NCI-H2029 treated with DMSO at 0.1 percent for 48 hours (cell line): ENCODE measurements at regions not wholly inside any gene's neighbourhood (a gene's known extent, or its start where the extent isn't known, plus 50 kb on each side); places are given as distances from the start of the nearest gene placed in this dataset.

Experiments used
- DNase-seq: peaks from one replicate; lab custom pipeline; 2025; lab: John Stamatoyannopoulos, UW

DNA sequence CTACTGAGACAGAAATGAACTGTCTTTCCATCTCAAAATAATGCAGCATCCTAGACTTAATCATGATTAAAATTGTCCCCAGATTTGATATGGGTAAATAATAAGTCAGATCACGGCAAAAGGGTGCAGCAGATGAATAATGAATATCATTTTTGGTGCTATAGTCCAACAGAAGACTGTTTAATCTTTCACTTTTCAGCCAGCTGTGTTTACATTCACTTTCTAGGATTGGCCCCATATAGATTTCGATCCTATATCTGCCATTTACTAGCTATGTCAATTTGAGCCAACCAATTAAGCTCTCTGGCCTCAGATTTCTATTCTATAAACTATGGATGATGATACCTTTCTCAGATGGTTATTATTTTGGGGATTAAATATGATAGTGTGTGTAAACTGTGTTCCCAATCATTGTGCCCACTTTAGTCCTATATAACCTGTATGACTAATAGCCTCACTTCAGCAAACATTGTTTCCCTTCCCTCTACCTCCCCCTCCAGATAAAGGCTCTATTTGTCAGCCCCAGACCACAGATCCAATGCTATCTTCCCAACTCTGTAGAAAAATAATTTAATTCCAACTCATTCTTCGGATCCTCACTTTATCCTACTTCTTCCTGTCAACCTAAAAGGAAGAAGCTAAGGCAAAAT lies 53.6 kb upstream of the NT5E start:
- no peak for DNase-seq

DNA sequence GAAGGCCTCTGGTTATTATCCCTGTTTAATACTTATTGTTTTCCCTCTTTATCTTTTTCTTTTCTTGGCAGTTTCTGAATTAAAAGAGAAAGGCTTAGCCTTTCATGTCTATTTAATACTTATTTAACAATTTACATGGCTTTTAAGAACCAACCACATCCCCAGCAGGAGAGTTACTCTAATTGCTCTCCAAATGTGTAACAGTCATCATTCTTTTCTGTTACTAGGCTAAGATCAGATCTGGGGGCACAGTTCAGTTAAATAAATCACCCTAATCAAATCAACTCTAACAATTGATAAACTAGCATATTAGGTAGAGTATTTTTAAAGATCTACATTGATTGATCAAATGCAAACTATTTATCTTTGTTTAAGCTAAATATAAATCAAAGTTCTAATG lies 54.1 kb upstream of the NT5E start:
- no peak for DNase-seq

DNA sequence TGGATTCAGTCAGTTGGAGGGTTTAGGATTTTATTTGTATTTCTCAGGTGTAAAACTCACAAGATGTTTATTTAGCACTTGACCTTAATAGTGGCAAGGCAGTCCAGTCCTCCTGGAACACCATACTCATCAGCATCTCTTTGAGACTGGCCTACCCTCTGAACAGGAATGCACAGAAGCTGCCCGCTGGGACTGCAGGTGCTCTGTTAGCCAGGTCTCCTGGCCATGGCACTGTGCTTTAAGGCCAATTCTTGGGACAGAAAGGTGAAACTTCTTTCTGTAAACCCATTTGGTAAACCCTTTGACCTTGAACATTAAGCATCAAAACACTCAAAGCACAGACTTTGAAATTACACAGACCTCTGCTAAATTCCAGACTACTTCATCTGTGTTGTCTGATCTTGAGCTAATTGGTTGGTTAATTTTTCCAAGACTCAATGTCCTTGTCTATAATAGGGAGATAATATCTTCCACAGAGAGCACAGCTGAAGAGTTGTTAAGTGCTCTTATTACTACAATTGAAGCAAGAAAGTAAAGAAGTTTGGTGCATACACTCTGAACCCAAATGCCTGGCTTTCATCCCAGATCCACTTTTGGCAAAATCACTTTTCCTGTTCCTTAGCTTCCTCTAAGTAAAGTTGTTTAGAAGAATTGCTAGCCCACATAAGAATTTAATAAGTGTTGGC lies 54.9 kb upstream of the NT5E start:
- no peak for DNase-seq

DNA sequence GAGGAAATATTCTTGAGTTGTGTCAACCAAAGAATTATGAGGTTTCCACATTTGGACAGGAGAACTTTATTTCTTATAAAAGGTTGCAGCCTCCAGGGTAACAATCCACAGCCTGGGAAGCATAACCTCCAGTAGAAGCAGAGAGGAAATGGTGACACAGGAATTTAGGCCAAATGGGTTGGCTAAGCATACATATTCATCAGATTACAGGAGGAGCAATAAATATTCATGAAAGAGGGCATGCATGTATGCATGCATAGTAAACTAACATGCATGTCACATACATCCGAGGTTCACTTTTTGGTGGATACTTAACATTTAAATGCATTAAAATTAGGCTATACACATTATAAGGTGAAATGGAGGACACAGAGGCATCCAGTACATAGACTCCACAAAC lies 55.7 kb upstream of the NT5E start:
- no peak for DNase-seq

DNA sequence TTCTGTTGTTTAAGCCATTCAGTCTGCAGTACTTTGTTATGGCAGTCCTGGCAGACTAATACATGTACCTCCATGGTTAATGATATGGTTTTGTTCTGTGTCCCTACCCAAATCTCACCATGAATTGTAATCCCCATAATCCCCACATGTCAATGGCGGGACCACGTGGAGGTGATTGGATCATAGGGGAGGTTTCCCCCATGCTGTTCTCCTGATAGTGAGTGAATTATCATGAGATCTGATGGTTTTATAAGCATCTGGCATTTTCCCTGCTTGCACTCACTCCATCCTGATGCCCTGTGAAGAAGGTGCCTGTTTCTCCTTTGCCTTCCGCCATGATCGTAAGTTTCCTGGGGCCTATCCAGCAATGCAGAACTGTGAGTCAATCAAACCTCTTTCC lies 57.5 kb upstream of the NT5E start:
- no peak for DNase-seq

DNA sequence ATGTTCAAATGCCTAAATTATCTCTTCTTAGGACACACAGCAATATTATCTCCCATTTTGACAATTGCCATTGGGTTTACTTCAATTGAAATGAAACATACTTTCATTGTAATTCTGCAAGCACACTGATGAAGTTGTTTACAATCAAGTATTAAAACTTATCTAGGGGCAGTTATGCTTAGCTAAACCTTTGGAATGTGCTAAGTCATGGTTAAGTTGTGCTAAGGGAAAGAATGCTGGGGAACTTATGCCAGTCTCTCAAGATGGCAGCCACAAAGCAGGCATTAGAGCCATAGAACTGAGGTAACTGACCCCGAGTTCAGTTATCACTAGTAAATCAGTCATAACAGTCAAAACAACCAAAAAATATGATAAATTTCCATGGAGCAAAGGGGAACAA lies 59.1 kb upstream of the NT5E start:
- DNase-seq = no peak

DNA sequence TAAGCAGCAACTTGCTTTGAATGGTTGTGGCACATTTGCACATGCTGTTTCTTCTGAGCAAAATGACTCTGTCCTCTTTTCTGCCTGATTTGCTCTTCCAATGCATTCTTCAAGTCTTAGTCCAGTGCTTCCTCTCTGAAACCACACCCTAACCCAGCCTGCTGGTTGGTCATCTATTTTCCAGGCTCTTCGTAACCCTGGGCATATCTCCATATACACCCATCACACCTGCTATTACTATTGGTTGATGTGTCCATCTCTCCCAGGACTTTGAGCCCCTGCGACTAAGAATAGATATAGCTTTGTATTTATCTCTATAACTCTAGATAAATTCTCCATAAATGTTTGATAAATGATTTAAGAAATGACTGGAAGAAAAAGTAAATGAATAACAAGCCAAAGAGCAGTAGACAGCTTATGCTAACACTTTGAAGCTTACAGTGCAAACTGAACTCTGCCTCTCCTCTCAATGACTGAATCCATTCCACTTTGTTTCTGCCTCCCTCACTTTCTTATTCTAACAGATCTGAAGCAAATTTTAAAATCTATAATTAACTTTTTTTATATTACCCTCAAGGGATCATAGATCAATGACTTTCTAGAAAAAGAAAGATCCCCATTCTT lies 59.7 kb upstream of the NT5E start:
- no peak for DNase-seq

DNA sequence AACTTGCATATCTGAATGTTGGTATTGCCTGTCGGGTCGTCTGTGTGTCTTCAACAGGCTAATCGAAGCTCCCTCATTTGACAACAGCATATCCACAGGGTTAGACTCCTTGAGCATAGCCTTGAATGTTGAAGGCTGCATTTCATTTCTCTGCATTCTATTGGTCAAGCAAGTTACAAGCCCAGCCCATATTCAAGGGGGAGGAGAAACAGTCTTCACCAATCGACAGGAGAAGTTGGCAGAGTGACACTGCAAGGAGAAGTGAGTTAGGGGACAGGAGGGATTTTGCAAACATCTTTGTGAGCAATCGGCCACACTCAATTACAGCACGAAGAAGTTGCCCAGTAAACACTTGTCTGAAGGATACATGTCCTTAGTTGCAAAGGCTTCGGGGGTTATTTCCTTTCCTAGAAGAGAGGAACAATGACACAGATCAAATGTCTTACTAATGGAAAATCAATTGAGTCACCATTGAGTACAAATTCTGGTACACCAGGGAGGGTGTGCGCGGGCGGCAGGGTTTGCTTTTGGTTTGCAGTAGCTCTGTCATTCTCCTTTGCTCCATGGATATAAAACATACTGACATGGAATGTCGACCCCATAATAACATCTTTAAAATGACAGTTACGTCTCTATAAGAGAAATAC lies 60.6 kb upstream of the NT5E start:
- no peak for DNase-seq

DNA sequence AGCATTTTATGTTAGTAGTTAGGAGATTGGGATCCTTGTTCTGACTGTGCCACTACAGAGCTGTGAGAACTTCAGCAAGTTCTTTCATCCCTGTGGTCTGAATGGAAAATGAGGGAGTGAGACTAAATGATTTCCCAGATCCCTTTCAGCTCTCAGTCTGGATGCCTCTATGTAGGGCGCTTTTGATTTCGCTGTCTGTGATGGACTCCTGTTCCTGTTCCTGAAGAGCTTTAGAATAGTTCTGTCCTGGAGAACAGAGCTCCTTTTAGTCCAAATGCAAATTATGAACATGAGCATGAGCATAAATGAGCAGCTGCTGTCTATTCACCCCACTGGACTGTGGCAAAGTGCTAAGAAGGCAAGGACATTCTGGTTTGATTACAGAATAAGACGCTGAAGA lies 61.4 kb upstream of the NT5E start:
- no peak for DNase-seq

DNA sequence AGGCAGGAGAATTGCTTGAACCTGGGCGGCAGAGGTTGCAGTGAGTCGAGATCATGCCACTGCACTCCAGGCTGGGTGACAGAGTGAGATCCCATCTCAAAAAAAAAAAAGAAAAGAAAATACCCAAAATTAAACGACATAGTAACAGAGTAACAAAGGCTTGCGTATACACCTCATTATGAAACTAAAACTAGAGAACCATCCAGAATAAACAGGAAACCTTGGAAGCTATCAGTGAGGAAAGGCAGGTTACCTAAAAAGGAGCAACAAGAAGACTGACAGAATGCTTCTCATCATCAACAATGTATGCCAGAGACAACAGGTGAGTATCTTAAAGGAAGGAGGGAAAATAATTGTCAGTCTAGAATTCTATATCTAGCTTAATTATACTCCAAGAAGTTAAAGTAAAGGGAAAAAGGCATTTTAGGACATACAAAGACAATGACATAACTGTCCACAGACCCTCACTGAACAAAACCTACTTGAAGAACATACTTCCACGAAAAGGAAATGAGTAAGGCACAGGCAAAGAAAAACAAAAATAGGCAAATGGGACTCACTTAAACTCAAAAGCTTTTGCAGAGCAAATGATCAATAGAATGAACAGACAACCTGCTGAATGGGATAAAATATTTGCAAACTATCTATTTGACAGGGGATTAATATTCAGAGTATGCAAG lies 64.1 kb upstream of the NT5E start:
- DNase-seq = no peak

DNA sequence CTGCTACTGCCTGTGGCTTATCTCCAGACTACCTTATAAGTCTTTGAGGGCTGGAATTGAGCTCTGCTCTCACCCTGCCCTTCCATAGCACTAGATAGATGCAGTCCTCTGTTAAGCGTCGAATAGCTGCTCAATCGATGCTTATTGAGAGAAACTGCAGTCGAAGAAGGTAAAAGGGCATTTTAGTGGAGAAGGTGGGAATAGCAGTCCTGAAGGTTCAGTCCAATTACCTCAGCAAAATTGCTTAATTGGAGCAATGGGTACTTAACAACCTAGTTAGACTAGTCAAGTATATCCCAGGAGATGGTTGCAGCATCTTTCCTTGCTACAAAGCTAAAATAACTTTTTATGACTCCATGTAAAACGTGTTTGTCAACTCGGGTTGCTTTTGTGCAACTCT lies 66.8 kb upstream of the NT5E start:
- DNase-seq = no peak

DNA sequence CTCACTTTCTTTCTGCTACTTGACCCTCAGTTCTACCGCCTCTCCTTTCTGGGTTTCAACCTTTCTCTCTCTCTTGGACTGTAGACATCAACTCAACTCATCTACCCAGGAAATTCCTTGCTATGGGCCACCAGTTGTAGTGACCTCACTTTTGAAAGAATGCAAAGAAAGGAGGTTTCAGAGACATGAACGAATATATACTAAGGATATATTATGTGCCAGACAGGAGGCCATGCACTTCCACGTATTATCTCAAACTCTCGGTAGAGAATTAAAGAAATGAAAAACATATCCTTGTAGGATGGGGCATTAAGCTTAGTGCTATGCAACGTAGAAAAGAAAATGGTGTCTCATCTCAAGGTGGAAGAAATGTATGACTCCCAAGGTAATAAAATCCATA lies 67.3 kb upstream of the NT5E start:
- DNase-seq = no peak

DNA sequence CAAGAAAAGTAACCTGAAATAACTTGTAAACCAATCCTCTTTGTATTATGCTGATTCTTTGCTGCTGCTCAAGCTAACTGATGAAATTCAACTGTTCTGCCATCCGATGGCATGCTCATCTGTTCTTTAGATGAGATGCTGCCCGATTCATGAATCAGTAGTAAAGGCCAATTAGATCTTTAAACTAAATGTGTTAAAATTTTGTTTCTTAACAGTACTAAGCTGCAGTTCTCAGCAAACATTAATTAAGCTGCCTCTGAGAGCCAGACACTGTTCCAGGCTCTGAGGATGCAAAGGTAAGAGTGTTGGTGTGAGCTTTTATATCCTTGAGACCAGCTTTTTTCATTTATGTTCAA lies 77.0 kb upstream of the NT5E start:
- DNase-seq = no peak

DNA sequence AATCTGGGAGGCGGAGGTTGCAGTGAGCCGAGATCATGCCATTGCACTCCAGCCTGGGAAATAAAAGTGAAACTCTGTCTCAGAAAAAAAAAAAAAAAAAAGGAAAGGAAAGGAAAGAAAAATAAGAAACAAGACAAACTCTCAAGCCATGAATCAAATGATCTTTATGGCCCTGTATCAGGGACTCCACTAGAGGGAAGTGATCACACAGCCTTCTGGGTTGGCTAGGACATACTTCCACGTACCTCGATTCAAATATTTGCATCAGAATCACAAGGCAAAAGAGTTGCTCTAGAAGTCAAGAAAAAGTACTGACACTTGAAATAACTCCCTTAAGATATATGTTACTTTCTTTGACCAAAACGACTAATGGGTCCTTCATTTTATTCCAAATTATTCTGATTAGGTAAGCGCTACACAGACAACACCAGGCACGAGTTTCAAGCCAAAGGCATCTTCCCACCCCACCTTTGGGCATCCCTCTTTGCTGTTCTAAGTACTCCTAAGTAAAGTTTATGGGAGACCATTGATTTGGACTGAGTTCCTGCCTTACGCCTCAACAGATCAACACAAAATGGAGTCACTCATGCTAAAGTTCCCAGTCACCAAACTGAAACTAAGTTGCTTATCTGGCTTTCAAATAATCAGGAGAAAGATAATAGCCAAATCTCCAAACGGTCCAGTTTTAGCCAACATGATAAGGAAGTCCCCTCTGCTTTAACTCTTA lies 77.5 kb upstream of the NT5E start:
- no peak for DNase-seq

DNA sequence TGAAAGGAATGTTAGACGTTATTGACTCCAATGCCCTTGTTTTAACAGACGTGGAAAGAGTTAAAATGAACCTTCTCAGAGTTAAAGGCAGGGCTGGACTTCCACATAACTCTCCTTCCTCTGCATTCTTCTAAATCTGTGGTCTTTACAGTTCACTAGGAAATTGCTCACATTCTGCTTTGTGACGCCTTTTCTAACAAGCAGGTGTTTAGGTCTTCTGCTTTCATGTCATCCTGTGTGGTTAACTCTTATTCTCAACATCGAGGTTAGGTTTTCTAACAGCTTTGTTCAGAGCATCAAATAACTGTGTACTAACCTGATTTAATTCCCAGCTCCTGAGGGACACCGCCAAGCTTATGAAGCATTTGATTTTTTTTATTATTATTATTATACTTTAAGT lies 81.3 kb upstream of the NT5E start:
- DNase-seq = no peak

DNA sequence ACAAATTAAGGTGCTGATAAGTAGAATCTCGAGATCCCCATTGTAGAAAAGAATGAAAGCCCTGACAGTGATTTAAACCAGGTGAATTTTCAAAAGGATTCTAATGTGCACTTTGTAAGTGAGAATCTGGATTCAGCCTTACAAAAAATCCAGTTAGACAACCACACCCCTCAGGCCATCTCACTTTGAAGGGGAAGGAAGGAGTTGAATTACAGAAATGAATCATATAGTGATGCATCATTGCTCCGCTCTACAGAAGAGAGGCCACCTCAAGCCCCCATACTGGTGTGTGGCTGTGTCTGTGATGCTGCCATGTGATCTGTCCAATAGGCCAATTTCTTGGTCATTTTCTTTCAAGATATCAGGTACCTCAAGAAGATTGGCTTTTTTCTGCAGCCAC lies 85.5 kb upstream of the NT5E start:
- DNase-seq = no peak

DNA sequence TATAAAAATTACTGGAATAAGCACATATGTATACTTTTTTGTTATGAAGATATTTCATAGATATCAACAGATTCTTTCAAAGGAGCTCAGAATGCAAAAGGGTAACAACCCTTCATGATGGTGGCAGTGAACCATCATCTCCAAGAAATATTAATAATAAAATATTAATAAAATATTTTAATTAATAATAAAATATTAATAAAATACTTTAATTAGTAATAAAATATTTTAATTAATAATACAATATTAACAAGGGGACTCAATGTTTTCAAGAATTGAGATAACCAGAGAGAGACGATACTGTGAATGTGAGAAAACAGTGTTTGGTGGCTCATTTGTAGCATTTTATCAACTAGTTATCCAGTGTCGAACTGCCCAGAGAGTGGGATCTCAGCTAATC lies 86.0 kb upstream of the NT5E start:
- no peak for DNase-seq

DNA sequence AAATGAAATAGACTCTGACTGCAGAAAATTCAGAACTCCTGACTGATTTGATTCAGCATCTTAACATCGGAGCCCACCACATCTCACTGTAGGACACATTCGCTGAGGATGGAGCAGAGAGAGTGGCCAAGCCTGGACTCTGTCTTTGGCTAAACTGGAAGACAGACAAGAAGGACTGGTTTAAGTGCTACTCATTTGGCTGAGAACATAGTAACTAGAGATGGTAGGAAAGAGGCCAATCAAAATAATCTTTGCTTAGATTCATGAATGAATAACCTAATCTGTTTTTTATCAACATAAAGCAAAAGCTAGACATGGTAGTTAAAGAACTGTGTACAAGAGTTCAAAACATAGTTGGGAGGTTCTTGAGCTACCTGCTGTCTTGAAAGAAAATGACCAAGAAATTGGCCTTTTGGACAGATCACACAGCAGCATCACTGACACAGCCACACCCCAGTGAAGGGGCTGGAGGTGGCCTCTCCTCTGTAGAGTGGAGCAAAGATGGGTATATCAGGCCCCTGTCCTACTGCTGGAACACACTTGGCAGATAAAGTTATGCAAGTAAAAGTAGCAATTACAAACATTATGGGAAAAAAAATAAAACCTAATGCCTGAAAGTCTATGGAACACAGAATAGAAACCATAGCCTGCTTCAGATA lies 87.1 kb upstream of the NT5E start:
- no peak for DNase-seq

DNA sequence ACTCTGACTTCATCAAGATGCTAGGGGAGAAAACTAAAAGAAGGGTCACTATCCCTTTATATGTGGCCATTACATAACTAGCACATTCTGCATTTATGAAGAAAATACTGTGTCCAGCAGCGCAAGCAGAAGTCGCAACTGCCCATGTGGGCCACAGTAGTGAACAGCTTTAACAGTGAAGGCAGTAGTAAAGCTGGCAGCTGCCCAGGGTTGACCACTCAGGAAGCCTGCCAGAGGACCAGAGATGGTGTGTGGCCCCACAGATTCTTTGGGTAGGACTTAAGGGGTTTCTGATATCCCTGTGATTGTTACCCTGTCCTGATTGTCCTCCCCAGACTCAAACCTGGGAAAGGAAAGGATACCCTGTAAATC lies 88.3 kb upstream of the NT5E start:
- DNase-seq = no peak

DNA sequence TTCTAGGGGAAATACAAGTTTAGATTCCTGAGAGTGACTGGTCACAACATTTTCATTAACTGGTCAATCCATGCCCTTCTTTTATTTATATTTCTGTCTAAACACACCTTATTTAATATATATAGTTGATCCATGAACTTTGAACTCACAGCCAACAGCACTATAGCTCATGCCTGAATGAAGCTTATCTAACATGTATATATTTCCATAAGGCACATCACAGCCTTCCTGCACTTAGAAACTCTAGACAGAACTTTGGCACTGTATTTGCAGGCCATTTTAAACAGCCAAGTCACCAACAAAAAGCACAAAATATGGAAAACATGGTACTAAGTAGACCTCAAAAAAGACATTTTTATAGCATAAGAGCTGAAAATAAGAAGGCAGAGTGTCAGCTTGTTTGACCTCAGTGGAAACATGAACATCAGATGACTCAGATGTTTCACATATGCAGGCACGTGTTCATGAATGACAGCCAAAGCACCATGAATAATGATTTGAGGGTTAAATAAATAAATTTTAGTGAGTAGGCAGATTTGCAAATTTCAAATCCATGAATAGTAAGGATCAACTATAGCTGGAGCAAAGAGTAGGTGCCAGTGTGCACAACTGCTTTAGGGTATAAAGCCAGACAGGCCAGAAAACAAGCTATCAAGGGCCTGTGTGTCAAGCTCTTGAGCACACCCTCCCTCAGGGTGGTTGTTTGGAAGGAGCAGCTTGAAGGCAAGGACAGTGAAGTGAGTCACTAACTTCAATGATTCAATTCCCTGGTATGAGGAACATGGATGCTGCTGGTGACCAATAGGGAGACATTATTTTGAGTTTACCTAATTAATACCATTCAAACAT lies 88.9 kb upstream of the NT5E start:
- DNase-seq = no peak

DNA sequence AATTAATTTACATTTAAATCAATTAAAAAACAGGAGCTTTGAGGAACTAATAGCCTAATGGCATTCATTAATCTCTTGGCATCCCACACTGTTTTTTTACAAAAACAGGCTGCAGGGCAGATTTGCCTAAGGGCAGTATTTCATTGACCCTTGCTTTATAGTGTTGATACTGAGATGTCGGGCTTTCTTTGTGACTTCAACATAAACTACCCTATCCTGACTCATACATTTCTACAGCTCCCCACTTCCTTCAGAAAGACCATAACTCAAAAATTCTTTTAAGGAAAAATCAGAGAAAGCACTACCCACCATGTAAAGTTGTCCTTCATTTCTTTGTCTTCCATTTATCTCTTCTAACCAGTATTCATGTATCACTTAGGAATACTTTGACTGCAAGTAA lies 92.2 kb upstream of the NT5E start:
- DNase-seq = no peak
